DND-41 (cell line): ENCODE measurements at regions not wholly inside any gene's neighbourhood (a gene's known extent, or its start where the extent isn't known, plus 50 kb on each side); places are given as distances from the start of the nearest gene placed in this dataset.

Experiments used
- ATAC-seq: fragments of 200-7000 bp; cut with Tn5 transposase; 3 replicates; pipeline ENCODE4 v1.9.1; 2021; ENCODE audit warnings: low read depth; ENCODE audit not compliant: insufficient read depth
- DNase-seq: peaks from one replicate; pipeline ENCODE4 v3.0.0-alpha.2; 2020
- H2AFZ ChIP-seq: 2 replicates; pipeline ENCODE4 v1.6.0; 2012; ENCODE audit warnings: low read depth, low read length
- H3K27ac ChIP-seq: 2 replicates; pipeline ENCODE4 v1.5.1; 2012; ENCODE audit warnings: low read length, inconsistent platforms
- H3K27me3 ChIP-seq: fragments of 200-600 bp; sonication (generic); 2 replicates; pipeline ENCODE4 v1.6.0; 2012; ENCODE audit warnings: low read length, mild to moderate bottlenecking, inconsistent platforms; ENCODE audit not compliant: insufficient read depth, poor library complexity
- H3K36me3 ChIP-seq: 2 replicates; pipeline ENCODE4 v1.5.1; 2012; ENCODE audit warnings: low read length, inconsistent platforms; ENCODE audit not compliant: insufficient read depth
- H3K4me1 ChIP-seq: 2 replicates; pipeline ENCODE4 v1.5.1; 2012; ENCODE audit warnings: mild to moderate bottlenecking, low read length; ENCODE audit not compliant: insufficient read depth
- H3K4me2 ChIP-seq: 2 replicates; pipeline ENCODE4 v1.6.0; 2012; ENCODE audit warnings: mild to moderate bottlenecking, moderate library complexity, low read length, inconsistent platforms; ENCODE audit not compliant: insufficient read depth
- H3K4me3 ChIP-seq, 2 experiments: fragments of 200-600 bp in 1 of 2; shearing (Covaris generic) in 1 of 2; 2 replicates each; pipeline ENCODE4 v1.5.1; 2012 to 2016; ENCODE audit warnings: inconsistent platforms in 2 of 2, low read length in 2 of 2, mild to moderate bottlenecking in 2 of 2, low read depth in 1 of 2, moderate library complexity in 1 of 2
- H3K79me2 ChIP-seq: 2 replicates; pipeline ENCODE4 v1.6.0; 2012; ENCODE audit warnings: low read length, inconsistent platforms; ENCODE audit not compliant: insufficient read depth
- H3K9ac ChIP-seq: 2 replicates; pipeline ENCODE4 v1.6.0; 2012; ENCODE audit warnings: low read depth, mild to moderate bottlenecking, inconsistent platforms, low read length, moderate library complexity
- H3K9me3 ChIP-seq: 2 replicates; pipeline ENCODE4 v1.5.1; 2012; ENCODE audit warnings: low read length, moderate library complexity, mild to moderate bottlenecking, inconsistent platforms; ENCODE audit not compliant: insufficient read depth, severe bottlenecking
- H4K20me1 ChIP-seq: 2 replicates; pipeline ENCODE4 v1.6.0; 2012; ENCODE audit warnings: low read length; ENCODE audit not compliant: insufficient read depth
- EZH2 ChIP-seq: IDR thresholded peaks from 3 replicates; pipeline ENCODE4 v1.6.1; 2012; ENCODE audit warnings: borderline replicate concordance, low read depth, mild to moderate bottlenecking, moderate library complexity, low read length, inconsistent platforms; ENCODE audit not compliant: severe bottlenecking
- TF ChIP-seq, protein P1 (sequence below): IDR thresholded peaks from 2 replicates; pipeline ENCODE4 v1.5.1; 2012; ENCODE audit warnings: borderline replicate concordance, low read length, moderate library complexity, mild to moderate bottlenecking; ENCODE audit not compliant: poor library complexity, severe bottlenecking; ENCODE audit errors: extremely low read depth

DNA sequence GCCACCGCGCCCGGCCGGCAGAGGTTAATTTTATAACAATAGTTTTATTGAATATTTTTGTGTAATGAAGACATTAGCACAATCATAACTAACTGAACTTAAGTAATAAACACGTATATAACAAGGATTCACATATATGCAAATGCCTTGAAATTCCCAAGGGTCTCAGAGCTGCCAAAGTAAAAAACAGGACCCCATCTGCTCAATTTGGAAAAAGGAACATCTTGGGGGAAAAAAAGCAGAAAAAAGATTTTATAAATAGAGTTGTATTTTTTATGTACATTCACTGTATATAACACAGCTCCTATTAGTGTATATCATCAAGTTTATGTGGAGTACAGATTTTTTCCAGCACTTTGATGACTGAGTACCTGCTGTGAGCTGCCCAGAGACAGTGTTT is 366.7 kb downstream of the BRINP1 start:
- H4K20me1 ChIP-seq = no peaks in the 10 kb centered on the region
- no peak overlapping the region for H2AFZ ChIP-seq
- no peaks in the 10 kb centered on the region for H3K79me2 ChIP-seq
- DNase-seq = no peak
- no peak for ATAC-seq
- TF ChIP-seq EZH2 = no peak
- TF ChIP-seq, protein P1, sequence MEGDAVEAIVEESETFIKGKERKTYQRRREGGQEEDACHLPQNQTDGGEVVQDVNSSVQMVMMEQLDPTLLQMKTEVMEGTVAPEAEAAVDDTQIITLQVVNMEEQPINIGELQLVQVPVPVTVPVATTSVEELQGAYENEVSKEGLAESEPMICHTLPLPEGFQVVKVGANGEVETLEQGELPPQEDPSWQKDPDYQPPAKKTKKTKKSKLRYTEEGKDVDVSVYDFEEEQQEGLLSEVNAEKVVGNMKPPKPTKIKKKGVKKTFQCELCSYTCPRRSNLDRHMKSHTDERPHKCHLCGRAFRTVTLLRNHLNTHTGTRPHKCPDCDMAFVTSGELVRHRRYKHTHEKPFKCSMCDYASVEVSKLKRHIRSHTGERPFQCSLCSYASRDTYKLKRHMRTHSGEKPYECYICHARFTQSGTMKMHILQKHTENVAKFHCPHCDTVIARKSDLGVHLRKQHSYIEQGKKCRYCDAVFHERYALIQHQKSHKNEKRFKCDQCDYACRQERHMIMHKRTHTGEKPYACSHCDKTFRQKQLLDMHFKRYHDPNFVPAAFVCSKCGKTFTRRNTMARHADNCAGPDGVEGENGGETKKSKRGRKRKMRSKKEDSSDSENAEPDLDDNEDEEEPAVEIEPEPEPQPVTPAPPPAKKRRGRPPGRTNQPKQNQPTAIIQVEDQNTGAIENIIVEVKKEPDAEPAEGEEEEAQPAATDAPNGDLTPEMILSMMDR = no peak
- H3K4me2 ChIP-seq = no peak overlapping the region
- no peak overlapping the region for H3K9ac ChIP-seq
- H3K27me3 ChIP-seq = no peaks in the 10 kb centered on the region
- no peaks in the 10 kb centered on the region for H3K36me3 ChIP-seq
- no peaks in the 10 kb centered on the region for H3K9me3 ChIP-seq
- no peaks in the 10 kb centered on the region for H3K4me1 ChIP-seq
- H3K4me3 ChIP-seq = no peak overlapping the region
- H3K27ac ChIP-seq = no peak overlapping the region

DNA sequence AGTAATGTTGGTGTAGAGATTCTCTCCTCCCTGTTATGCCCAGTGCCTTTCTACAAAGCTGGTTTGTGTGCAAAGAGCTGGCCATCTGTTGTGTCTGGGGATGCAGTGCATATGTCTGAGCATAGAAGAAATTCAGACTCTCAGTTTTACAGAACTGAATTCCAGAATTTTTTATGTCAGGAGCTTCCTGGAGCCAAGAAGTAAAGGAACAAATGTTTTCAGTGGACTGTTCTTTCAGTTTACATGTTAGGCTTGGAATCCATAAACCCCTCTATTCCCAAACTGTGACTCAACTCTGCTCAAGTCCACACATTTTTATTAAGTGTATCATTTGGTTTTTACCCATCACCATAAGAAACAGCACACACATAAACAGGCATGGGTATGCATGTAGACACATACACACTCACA is 366.0 kb downstream of the BRINP1 start:
- Histone ChIP-seq H4K20me1 (no peaks in the 10 kb centered on the region), H3K4me1 (no peaks in the 10 kb centered on the region), H3K4me2 (no peak overlapping the region), H3K4me3 (no peak overlapping the region), H3K36me3 (no peaks in the 10 kb centered on the region), H3K9me3 (no peaks in the 10 kb centered on the region), H3K9ac (no peak overlapping the region), H3K27me3 (no peaks in the 10 kb centered on the region), H3K27ac (no peak overlapping the region), H2AFZ (no peak overlapping the region), H3K79me2 (no peaks in the 10 kb centered on the region)
- ATAC-seq (no peak), DNase-seq (no peak)
- TF ChIP-seq, protein P1 = no peak
- TF ChIP-seq EZH2 = no peak

DNA sequence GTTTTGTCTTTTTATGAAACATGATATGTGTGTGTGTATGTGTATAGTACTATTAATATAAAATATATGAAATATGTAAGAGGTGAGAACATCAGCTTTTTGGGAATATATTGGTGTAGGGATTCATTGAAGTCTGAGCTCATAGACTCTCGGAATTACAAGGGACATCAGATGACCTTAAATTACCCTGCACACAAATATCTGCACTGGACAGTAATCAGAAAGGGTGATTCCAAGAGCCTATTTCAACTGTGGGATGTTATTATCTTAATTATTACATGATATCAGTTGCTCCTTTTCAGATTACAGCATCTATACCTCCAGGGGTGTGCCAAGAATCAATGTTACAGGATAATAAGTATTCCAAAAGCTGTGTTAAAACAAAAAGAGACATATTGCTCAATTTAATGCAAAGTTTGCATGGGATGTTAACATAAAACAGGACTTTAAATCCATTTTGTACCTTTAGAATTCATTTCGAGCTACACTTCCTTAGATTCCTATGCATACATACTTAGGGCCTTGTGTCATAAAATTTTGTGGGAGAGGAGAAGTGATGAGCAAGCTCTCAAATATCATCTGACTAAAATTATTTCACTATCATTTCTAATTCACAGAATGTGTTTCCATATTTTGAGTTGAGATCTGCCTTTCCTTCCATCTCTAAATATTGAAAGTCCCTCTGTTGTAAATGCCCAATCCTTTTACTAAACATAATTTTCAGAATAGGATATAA is 365.2 kb downstream of the BRINP1 start:
- H3K27ac ChIP-seq = no peak overlapping the region
- DNase-seq = no peak
- no peak for ATAC-seq

More for the DNA sequence above, 365.2 kb downstream of the BRINP1 start:
- H3K9me3 ChIP-seq = no peaks in the 10 kb centered on the region
- no peak overlapping the region for H3K4me3 ChIP-seq
- H3K27me3 ChIP-seq = no peaks in the 10 kb centered on the region
- no peak overlapping the region for H3K4me2 ChIP-seq
- H3K79me2 ChIP-seq = no peaks in the 10 kb centered on the region
- no peaks in the 10 kb centered on the region for H3K36me3 ChIP-seq
- TF ChIP-seq, protein P1 = no peak
- no peak for TF ChIP-seq EZH2
- H4K20me1 ChIP-seq = no peaks in the 10 kb centered on the region
- no peaks in the 10 kb centered on the region for H3K4me1 ChIP-seq
- H3K9ac ChIP-seq = no peak overlapping the region
- no peak overlapping the region for H2AFZ ChIP-seq
